GM23338 (cell line): ENCODE measurements at regions not wholly inside any gene's neighbourhood (a gene's known extent, or its start where the extent isn't known, plus 50 kb on each side); places are given as distances from the start of the nearest gene placed in this dataset.

Source experiments
- CREB1 ChIP-seq: fragments of 250-450 bp; sonication (Bioruptor Pico); IDR thresholded peaks from 2 replicates; pipeline ENCODE4 v1.5.0; 2020; ENCODE audit warnings: low read depth, mild to moderate bottlenecking, moderate library complexity
- CTCF ChIP-seq, 2 experiments: fragments of 200-600 bp in 1 of 2; sonication (generic) in 1 of 2; conservative IDR thresholded peaks; 2 replicates each; pipeline versions ENCODE4 v1.5.1 to v1.6.1; 2016 to 2017; ENCODE audit warnings: antibody characterized with exemption in 2 of 2, low read depth in 2 of 2, mild to moderate bottlenecking in 2 of 2, moderate library complexity in 1 of 2
- EZH2 ChIP-seq: fragments of 200-600 bp; sonication (generic); IDR thresholded peaks from one replicate; pipeline ENCODE4 v1.8.0; 2017; ENCODE audit warnings: antibody characterized with exemption, mild to moderate bottlenecking, low read depth; ENCODE audit not compliant: unreplicated experiment
- EZH2phosphoT487 ChIP-seq: fragments of 200-600 bp; sonication (generic); IDR thresholded peaks from one replicate; pipeline ENCODE4 v1.8.1; 2018; ENCODE audit warnings: antibody characterized with exemption; ENCODE audit not compliant: unreplicated experiment
- POLR2AphosphoS5 ChIP-seq: IDR thresholded peaks from 2 replicates; pipeline ENCODE4 v1.6.1; 2016; ENCODE audit warnings: antibody characterized with exemption, low read depth
- ZNF114 ChIP-seq: fragments of 250-450 bp; sonication (Bioruptor Pico); IDR thresholded peaks from 2 replicates; pipeline ENCODE4 v1.5.0; 2020; ENCODE audit warnings: mild to moderate bottlenecking, moderate library complexity
- ZNF331 ChIP-seq: fragments of 250-450 bp; sonication (Bioruptor Pico); IDR thresholded peaks from 2 replicates; pipeline ENCODE4 v1.5.0; 2020; ENCODE audit warnings: low read depth, mild to moderate bottlenecking, moderate library complexity

- TF ChIP-seq CTCF (conservative IDR thresholded peaks at IDR 0.05; ENCODE audit: low read depth in 2 of 2) (no peak), POLR2AphosphoS5 (no peak), EZH2phosphoT487 (no peak), ZNF114 (CRISPR knock-in tag) (no peak), ZNF331 (CRISPR knock-in tag) (no peak), CREB1 (CRISPR knock-in tag) (no peak), EZH2 (no peak)
Measured at GRCh38 chr11:131043251-131043650, 127.0 kb upstream of the SNX19 start.
